Ascending aorta (tissue), 2 donors: ENCODE measurements at regions not wholly inside any gene's neighbourhood (a gene's known extent, or its start where the extent isn't known, plus 50 kb on each side); places are given as distances from the start of the nearest gene placed in this dataset.

Source experiments
- DNase-seq, 2 donors: peaks; one replicate each; pipeline ENCODE4 v3.0.0-alpha.2; 2019; ENCODE audit warnings: low spot score in 2 of 2
- H3K27ac ChIP-seq, 2 donors: fragments of 200-600 bp; sonication (generic); one replicate each; pipeline ENCODE4 v1.5.1; 2016 to 2017; ENCODE audit warnings: mild to moderate bottlenecking in 1 of 2
- H3K27me3 ChIP-seq: fragments of 200-600 bp; sonication (generic); one replicate; pipeline ENCODE4 v1.5.1; 2017
- H3K36me3 ChIP-seq, 2 donors: fragments of 200-600 bp; sonication (generic); one replicate each; pipeline ENCODE4 v1.5.1; 2016
- H3K4me1 ChIP-seq, 2 donors: fragments of 200-600 bp; sonication (generic); one replicate each; pipeline ENCODE4 v1.5.1; 2016 to 2017; ENCODE audit warnings: mild to moderate bottlenecking in 1 of 2
- H3K4me3 ChIP-seq, 2 donors: fragments of 200-600 bp; sonication (generic); one replicate each; pipeline ENCODE4 v1.5.1; 2016 to 2017; ENCODE audit warnings: mild to moderate bottlenecking in 1 of 2
- H3K9me3 ChIP-seq, 2 donors: fragments of 200-600 bp; sonication (generic); one replicate each; pipeline ENCODE4 v1.5.1; 2016
- intact Hi-C: fragments of 100-400 bp; cut with DNase I; formaldehyde crosslinking; loops from one replicate; pipeline ENCODE4 v1.15.1; 2023
- TF ChIP-seq, protein P1 (sequence below), 3 experiments: fragments of 200-600 bp in 2 of 3; fragments of 450-650 bp in 1 of 3; sonication (generic) in 2 of 3; IDR thresholded peaks; one replicate each; pipeline ENCODE4 v1.5.1; 2016 to 2019; ENCODE audit warnings: antibody characterized with exemption in 3 of 3, mild to moderate bottlenecking in 1 of 3, moderate library complexity in 1 of 3

- no peak overlapping the region for H3K4me3 ChIP-seq
- DNase-seq = no peak
- no peaks in the 10 kb centered on the region for H3K4me1 ChIP-seq
- TF ChIP-seq, protein P1, sequence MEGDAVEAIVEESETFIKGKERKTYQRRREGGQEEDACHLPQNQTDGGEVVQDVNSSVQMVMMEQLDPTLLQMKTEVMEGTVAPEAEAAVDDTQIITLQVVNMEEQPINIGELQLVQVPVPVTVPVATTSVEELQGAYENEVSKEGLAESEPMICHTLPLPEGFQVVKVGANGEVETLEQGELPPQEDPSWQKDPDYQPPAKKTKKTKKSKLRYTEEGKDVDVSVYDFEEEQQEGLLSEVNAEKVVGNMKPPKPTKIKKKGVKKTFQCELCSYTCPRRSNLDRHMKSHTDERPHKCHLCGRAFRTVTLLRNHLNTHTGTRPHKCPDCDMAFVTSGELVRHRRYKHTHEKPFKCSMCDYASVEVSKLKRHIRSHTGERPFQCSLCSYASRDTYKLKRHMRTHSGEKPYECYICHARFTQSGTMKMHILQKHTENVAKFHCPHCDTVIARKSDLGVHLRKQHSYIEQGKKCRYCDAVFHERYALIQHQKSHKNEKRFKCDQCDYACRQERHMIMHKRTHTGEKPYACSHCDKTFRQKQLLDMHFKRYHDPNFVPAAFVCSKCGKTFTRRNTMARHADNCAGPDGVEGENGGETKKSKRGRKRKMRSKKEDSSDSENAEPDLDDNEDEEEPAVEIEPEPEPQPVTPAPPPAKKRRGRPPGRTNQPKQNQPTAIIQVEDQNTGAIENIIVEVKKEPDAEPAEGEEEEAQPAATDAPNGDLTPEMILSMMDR (IDR thresholded peaks at IDR 0.05) = no peak
- no peaks in the 10 kb centered on the region for H3K36me3 ChIP-seq
- intact Hi-C loops = no loop called here
- no peaks in the 10 kb centered on the region for H3K9me3 ChIP-seq
- H3K27me3 ChIP-seq = no peaks in the 10 kb centered on the region
- H3K27ac ChIP-seq = no peak overlapping the region
Observed at GRCh38 chr9:80091526-80091925, 519.8 kb downstream of the TLE4 start.

DNA sequence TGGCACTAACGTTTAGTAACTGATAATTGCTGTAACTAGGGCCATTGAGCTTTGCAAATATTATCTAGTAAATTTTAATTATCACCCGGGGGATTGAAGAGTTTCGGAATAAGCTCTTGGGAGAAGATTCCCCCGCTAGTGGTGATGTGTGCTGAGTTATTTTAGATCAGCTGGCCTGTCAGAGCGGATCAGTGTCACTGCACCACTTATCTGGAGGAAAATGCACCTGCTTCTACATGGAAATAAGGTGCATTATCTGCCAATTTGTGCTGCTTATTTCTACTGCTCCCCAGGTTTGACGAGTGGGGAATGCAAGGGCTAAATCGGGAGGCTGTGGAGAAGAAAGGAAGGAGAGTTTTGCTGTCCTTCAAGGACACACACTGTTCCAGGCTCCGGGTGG is 518.6 kb downstream of the TLE4 start:
- Histone ChIP-seq H3K27me3 (no peaks in the 10 kb centered on the region), H3K9me3 (no peaks in the 10 kb centered on the region), H3K27ac (no peak overlapping the region), H3K4me3 (no peak overlapping the region), H3K4me1 (no peaks in the 10 kb centered on the region), H3K36me3 (no peaks in the 10 kb centered on the region)
- intact Hi-C loops = no loop called here
- DNase-seq = no peak
- TF ChIP-seq, protein P1 (IDR thresholded peaks at IDR 0.05) = no peak

- no peak overlapping the region for H3K4me3 ChIP-seq
Observed at GRCh38 chr9:80086822-80087345, 515.1 kb downstream of the TLE4 start.

DNA sequence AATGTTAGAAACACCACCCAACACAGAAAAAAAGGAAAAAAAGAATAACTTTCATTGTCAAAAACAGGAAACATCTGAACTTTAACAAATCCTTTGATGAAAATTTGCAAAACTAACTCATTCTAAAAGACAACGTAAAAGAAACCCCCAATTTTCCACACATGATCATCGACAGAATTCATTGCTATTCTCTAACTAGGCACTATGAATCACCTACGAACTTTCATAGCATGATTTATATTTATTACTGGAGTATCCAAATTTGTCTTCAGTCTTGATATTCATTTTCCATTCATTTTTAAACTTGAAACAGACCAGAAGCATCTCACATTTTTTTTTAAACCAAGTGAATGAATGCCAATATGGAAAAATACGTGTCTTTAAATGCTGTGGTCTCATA is 514.6 kb downstream of the TLE4 start:
- intact Hi-C loops = no loop called here
- TF ChIP-seq, protein P1 (IDR thresholded peaks at IDR 0.05) = no peak
- H3K27me3 ChIP-seq = no peaks in the 10 kb centered on the region
- no peak for DNase-seq
- H3K4me3 ChIP-seq = no peak overlapping the region
- H3K9me3 ChIP-seq = no peaks in the 10 kb centered on the region
- no peaks in the 10 kb centered on the region for H3K4me1 ChIP-seq
- no peak overlapping the region for H3K27ac ChIP-seq
- no peaks in the 10 kb centered on the region for H3K36me3 ChIP-seq

More at GRCh38 chr9:80086822-80087345, 515.1 kb downstream of the TLE4 start:
- H3K36me3 ChIP-seq = no peaks in the 10 kb centered on the region
- intact Hi-C loops = no loop called here
- H3K27ac ChIP-seq = no peak overlapping the region
- no peaks in the 10 kb centered on the region for H3K4me1 ChIP-seq
- no peaks in the 10 kb centered on the region for H3K9me3 ChIP-seq
- TF ChIP-seq, protein P1 (IDR thresholded peaks at IDR 0.05) = no peak
- DNase-seq = no peak
- H3K27me3 ChIP-seq = no peaks in the 10 kb centered on the region

GRCh38 chr9:80085668-80086067 is 513.9 kb downstream of the TLE4 start:
- intact Hi-C loops = no loop called here
- H3K27ac ChIP-seq = no peak overlapping the region
- no peak overlapping the region for H3K4me3 ChIP-seq
- no peaks in the 10 kb centered on the region for H3K9me3 ChIP-seq
- no peaks in the 10 kb centered on the region for H3K4me1 ChIP-seq
- no peak for DNase-seq
- TF ChIP-seq, protein P1 (IDR thresholded peaks at IDR 0.05) = no peak
- H3K27me3 ChIP-seq = no peaks in the 10 kb centered on the region
- no peaks in the 10 kb centered on the region for H3K36me3 ChIP-seq

DNA sequence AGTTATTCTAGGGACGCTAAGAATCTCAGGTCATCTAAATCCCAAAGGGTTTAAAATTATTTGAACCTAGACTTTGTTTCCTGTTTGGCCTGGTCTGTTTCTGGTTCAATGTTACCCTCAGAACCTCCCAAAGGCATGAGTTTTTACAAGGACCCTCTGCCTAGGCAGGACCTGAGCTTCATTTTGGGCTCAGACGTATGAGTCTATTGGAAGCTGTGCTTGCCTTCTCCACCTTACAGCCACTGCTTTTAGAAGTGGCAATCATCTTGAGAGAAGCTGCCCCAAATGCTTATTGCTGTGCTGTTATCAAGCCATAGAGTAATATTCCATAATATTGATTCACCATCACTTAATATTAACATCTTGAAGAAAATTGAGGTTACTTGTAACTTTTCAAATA is 510.4 kb downstream of the TLE4 start:
- intact Hi-C loops = no loop called here
- H3K36me3 ChIP-seq = no peaks in the 10 kb centered on the region

More for the DNA sequence above, 510.4 kb downstream of the TLE4 start:
- TF ChIP-seq, protein P1 (IDR thresholded peaks at IDR 0.05) = no peak
- Histone ChIP-seq H3K4me3 (no peak overlapping the region), H3K4me1 (no peaks in the 10 kb centered on the region), H3K9me3 (no peaks in the 10 kb centered on the region), H3K27me3 (no peaks in the 10 kb centered on the region), H3K27ac (no peak overlapping the region)
- no peak for DNase-seq
